ENCODE measurements at regions not wholly inside any gene's neighbourhood (a gene's known extent, or its start where the extent isn't known, plus 50 kb on each side); places are given as distances from the start of the nearest gene placed in this dataset.

GRCh38 chr4:22217480-22217879 is 268.9 kb upstream of the KCNIP4 start:
- Histone ChIP-seq H2AFZ (ENCODE audit: low read depth, low read length) (no peak overlapping the region), H3K27me3 (ENCODE audit: control insufficient read depth in 2 of 2, insufficient read depth in 2 of 2, low read length in 2 of 2) (no peaks in the 10 kb centered on the region), H3K79me2 (ENCODE audit: control insufficient read depth, insufficient read depth, low read length) (no peaks in the 10 kb centered on the region), H3K9me3 (replicated peaks; ENCODE audit: control insufficient read depth, insufficient read depth, low read length) (peaks cover 2% of the 10 kb centered on the region), H3K36me3 (ENCODE audit: control insufficient read depth in 2 of 2, extremely low read depth in 1 of 2, insufficient read depth in 2 of 2, low read length in 2 of 2) (no peaks in the 10 kb centered on the region), H3K9me1 (replicated peaks; ENCODE audit: control insufficient read depth, extremely low read depth, insufficient read depth, low read length) (no peaks in the 10 kb centered on the region), H3K4me3 (replicated peaks in 1 of 3; ENCODE audit: insufficient read depth in 1 of 3, low read depth in 1 of 3, low read length in 3 of 3) (no peak overlapping the region), H3K4me1 (ENCODE audit: control insufficient read depth, extremely low read depth, insufficient read depth, low read length) (no peaks in the 10 kb centered on the region), H3K4me2 (ENCODE audit: insufficient read depth, low read length) (no peak overlapping the region), H3K27ac (ENCODE audit: insufficient read depth, low read depth, low read length) (no peak overlapping the region), H3K9ac (replicated peaks; ENCODE audit: extremely low read depth, insufficient read depth, low read length) (no peak overlapping the region), H4K20me1 (replicated peaks; ENCODE audit: control insufficient read depth, extremely low read depth, insufficient read depth, low read length) (no peaks in the 10 kb centered on the region)
- ChIA-PET POLR2A (no interaction called here), CTCF (no interaction called here)
- no TSS peak for BruUV-seq (replicated peaks)
- DNase-seq (ENCODE audit: low read depth, low spot score): no peak
- dilution Hi-C loops (cut with MboI; ENCODE audit: extremely low pct_ligation_motif_present, low sequenced_read_pairs): no loop called here
- no peak for FAIRE-seq
- TF ChIP-seq POLR2A (IDR thresholded peaks at IDR 0.05; ENCODE audit: low read depth, low read length) (no peak), FOS (IDR thresholded peaks at IDR 0.05; ENCODE audit: borderline replicate concordance, insufficient read depth, low read length) (no peak), MAX (IDR thresholded peaks at IDR 0.05; ENCODE audit: insufficient read depth, insufficient read length) (no peak), JUN (IDR thresholded peaks at IDR 0.05; ENCODE audit: borderline replicate concordance, insufficient read depth, insufficient read length, low read depth) (no peak), MYC (IDR thresholded peaks at IDR 0.05; ENCODE audit: low read depth, low read length) (no peak), CTCF (IDR thresholded peaks at IDR 0.05; ENCODE audit: extremely low read depth in 1 of 2, insufficient read depth in 1 of 2, low read depth in 1 of 2, low read length in 2 of 2) (no peak), GATA2 (IDR thresholded peaks at IDR 0.05; ENCODE audit: insufficient read depth, insufficient read length, low read depth, low read length) (no peak), EZH2 (IDR thresholded peaks at IDR 0.05; ENCODE audit: borderline replicate concordance, low read depth, low read length, severe bottlenecking) (no peak), POLR2AphosphoS5 (IDR thresholded peaks at IDR 0.05; ENCODE audit: insufficient read depth, low read depth, low read length) (no peak)
- intact Hi-C loops (cut with micrococcal nuclease): no loop called here

All from endothelial cell of umbilical vein (primary cell).